RPMI7951 (cell line): ENCODE measurements at regions not wholly inside any gene's neighbourhood (a gene's known extent, or its start where the extent isn't known, plus 50 kb on each side); places are given as distances from the start of the nearest gene placed in this dataset.
A peak's percentile ranks its signal among the peaks of the same experiment; 100 is the strongest.

Experiments
- DNase-seq: peaks from one replicate; pipeline ENCODE4 v3.0.0-alpha.2; 2012; ENCODE audit warnings: low read depth

- no peak for DNase-seq
Observed at GRCh38 chr13:34464011-34464410, 478.1 kb upstream of the NBEA start.

DNA sequence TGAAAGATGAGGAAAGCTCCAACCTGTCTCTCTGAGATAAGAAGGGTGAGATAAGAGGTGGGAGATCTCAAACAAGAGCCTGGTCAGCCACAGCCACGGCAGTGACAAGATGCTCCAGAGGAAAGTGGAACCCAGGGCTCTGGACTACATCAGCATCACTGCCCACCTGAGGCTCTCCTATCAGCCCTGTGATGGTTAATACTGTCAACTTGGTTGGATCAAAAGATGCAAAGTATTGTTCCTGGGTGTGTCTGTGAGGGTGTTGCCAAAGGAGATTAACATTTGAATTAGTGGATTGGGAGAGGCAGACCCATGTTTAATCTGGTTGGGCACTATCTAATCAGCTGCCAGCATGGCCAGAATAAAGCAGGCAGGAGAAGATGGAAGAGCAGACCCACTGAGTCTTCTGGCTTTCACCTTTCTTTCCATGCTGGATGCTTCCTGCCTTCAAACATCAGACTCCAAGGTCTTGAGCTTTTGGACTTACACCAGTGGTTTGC, 476.6 kb upstream of the NBEA start:
- DNase-seq, result no peak

DNA sequence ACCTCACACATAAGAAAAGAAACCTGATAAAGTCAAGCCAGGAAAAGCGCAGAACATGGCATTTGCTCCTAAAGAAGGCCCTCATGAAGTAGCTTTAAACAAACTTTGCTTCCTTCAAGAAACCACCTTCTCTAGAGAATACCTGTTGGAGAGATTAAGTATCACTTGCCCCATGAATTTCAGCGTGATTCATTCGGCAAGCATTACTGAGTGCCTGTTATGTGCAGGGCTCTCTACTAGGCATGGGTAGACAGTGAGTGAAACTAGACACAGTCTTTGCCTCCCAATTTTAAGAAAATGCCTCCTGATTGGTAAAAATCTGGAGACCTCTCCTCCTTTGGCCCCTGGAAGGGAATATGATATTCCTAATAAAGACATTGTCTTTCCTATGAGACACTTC, 475.8 kb upstream of the NBEA start:
- no peak for DNase-seq

GRCh38 chr13:34467450-34468083, 474.5 kb upstream of the NBEA start:
- DNase-seq, result no peak

- DNase-seq, result peak; percentile 3
Observed at GRCh38 chr13:34469196-34469986, 472.7 kb upstream of the NBEA start.

GRCh38 chr13:34474187-34474868, 467.7 kb upstream of the NBEA start:
- no peak for DNase-seq

DNA sequence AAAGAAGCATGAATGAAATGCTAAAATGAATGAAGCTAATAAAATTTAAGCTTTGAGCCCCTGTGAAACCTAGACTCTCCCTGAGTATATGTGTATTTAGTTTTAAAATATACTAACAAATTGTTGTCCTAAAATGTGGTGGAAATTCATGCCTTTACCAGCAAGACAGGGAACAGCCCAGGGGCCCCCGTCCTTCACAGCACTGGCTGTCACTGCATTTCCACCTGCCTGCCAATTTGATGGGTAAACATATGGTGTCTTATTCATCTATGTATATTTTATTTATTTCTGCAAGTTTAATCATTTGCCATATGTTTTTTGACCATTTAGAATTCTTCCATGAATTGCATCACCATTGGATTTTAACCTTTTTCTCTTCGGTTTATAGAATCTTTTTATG, 463.7 kb upstream of the NBEA start:
- DNase-seq, result no peak

DNA sequence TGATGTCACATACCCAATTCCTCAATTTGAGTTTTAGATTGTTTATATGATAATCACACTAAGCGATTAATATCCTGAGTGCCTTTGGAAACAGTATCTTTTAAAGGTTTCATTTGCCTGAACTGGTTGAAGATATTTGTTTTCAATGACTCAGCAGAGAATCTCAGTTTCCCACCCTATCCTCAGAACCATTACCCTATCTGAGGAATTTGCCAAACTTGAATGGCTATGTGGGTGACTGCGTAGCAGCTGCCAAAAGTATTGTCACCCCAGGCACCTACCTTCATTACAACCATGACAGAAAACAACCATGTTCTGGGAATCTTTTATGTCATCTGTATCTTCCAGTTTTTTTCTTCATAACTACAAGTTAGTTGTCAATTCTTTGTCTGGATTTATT, 440.1 kb upstream of the NBEA start:
- DNase-seq, result no peak

DNA sequence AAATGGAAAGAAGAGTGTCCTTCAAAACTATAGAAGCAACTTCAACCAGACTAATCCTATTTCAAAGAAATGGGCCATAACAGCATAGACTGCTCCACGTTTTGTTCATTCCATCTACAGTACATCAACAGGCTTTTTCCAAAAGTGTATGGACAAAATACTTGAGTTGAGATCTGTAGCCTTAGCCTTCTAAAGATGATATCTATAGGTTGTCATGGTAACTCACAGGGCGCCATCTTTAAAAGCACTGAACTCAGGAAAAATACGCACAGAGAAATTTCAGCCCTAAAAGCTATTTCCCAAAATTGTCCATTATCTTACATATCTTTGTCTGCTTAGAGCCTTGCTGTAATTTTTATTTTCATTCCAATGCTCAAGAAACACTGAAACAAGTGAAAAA, 439.4 kb upstream of the NBEA start:
- DNase-seq, result no peak

DNA sequence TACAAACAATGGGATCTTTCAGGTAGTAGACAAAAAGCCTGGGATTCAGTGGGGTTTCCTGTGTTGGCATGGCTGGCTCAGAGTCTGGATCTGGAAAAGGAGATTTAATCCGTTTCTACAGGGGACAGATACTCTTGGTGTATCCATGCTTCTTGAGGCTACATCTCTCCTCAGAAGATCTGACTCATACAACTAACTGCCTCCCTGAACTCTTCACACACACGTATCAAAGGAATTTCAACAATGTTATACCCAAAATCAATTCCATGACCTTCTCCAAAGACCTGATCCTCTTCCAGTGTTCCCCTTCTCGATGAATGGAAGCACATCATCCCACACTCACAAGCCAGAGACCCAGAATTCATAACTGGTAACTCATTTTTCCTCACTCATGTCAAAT, 435.3 kb upstream of the NBEA start:
- DNase-seq, result no peak

GRCh38 chr13:34507630-34508029, 434.4 kb upstream of the NBEA start:
- no peak for DNase-seq

DNA sequence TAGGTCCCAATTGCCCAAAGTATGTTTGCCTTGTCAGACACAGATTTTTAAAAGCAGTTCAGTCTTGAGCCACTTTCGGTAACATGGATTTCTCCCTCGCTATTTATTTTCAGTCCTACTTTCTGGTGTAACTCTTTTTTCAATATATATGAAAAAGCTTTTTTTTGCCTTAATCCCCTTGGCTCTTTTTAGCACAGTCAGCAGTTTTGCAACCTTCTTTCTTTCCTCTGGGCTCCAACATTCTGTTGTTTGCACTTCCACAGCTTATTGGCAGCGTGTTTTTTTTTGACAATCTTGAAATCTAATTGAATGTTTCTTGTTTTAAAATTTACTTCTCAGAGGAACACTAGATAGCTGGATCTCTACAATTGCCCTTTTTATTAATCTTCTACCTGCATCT, 429.3 kb upstream of the NBEA start:
- DNase-seq, result no peak

- DNase-seq, result no peak
Observed at GRCh38 chr13:34513526-34513925, 428.5 kb upstream of the NBEA start.

DNA sequence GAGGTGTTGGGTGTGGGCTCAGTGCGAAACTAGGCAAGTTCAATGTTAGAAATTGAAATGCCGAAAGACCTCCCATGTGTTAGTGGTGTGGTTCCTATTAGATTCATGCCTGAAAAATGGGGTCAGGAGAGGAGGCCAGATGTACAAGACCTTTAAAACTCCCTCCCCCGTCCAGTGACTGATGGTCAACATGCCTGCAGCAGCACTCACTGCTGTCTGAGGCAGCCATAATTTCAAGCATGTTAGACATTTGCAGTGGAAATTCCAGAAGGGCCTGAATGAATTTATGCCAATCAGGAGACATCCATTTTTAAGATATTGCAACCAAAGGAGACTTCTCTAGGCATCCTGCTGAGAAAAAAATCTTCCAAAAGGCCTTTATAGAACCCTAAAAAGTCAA, 426.9 kb upstream of the NBEA start:
- DNase-seq, result no peak

DNA sequence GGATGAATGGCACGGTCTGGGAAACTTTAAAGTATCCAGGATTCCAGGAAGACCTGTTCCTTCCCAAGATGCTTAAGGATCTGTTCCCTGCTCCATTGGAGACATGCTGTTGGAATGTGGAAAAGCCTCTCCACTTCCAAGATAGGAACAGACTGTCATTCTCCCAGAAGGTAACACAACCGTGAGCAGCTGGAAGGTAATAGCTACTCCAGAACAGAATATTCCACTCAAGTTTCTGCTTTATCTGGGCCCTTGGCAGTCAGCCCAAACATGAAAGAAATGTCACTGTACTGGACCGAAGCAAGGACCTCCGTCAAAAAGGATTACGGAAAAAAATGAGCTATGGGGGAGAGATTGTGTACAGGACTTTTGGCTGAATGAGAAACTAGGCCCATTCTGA, 420.9 kb upstream of the NBEA start:
- DNase-seq, result no peak

- DNase-seq, result no peak
Observed at GRCh38 chr13:34522808-34523207, 419.3 kb upstream of the NBEA start.

DNA sequence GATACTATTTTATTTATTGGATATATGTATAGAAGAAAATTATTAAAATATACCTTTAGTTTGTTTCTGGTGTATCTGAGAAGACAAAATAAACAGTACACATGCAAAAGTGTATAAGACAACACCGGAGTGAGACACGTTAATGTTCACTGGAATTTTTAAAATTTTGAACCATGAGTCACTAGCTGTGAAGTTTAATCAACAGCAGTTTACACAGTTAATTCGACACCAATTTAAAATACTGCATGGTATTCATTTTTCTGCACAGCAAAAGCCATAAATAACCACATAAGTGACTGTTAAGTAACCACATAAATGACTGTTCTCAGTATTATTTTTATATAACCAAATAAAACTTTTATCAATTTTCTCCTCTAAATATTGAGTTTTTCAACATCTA, 418.7 kb upstream of the NBEA start:
- peak; percentile 6 for DNase-seq

GRCh38 chr13:34533941-34534340, 408.1 kb upstream of the NBEA start:
- DNase-seq, result no peak

DNA sequence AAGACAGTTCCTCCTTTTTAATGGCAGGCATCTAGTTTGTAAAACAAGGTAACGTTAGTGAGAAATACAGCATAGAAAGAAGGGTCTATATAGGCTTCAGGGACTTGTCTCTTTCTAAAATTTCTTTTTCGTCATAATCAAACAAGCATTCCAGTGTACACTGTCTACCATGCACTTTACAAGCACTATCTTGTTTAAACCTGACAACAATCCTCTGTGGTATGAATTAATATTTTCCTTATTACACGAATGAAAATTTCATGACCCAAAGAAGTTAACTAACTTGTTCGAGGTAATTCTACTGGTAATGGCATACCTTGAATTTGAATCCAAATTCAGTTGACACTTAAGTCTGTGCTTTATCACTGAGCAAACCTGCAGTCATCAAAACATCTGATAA, 399.7 kb upstream of the NBEA start:
- DNase-seq, result no peak

- DNase-seq, result no peak
Observed at GRCh38 chr13:34543836-34544235, 398.2 kb upstream of the NBEA start.

- DNase-seq, result no peak
Observed at GRCh38 chr13:34545461-34545860, 396.6 kb upstream of the NBEA start.

GRCh38 chr13:34546344-34547250, 395.5 kb upstream of the NBEA start:
- no peak for DNase-seq
